Psoas muscle (tissue), 7 donors: ENCODE measurements at regions not wholly inside any gene's neighbourhood (a gene's known extent, or its start where the extent isn't known, plus 50 kb on each side); places are given as distances from the start of the nearest gene placed in this dataset.
A peak's percentile ranks its signal among the peaks of the same experiment; 100 is the strongest.

Experiments used
- ATAC-seq, 4 donors: fragments of 200-7000 bp; cut with Tn5 transposase; one replicate each; pipeline ENCODE4 v1.9.1; 2020; ENCODE audit warnings: moderate library complexity in 3 of 4, mild to moderate bottlenecking in 2 of 4
- DNase-seq, 2 donors: peaks; one replicate each; pipeline ENCODE4 v3.0.0-alpha.2; 2020
- H3K27ac ChIP-seq: fragments of 200-600 bp; one replicate; pipeline ENCODE4 v1.8.0; 2022
- H3K27me3 ChIP-seq, 3 donors: fragments of 200-600 bp in 1 of 3; one replicate each; pipeline versions ENCODE4 v1.6.1 to v1.8.0; 2013 to 2022; ENCODE audit warnings: low read length in 2 of 3, mild to moderate bottlenecking in 2 of 3, moderate library complexity in 1 of 3; ENCODE audit not compliant: insufficient read depth in 3 of 3
- H3K36me3 ChIP-seq, 2 donors: fragments of 200-600 bp in 1 of 2; one replicate each; pipeline versions ENCODE4 v1.6.1 to v1.8.0; 2013 to 2022; ENCODE audit warnings: low read depth in 1 of 2, mild to moderate bottlenecking in 1 of 2, moderate library complexity in 1 of 2; ENCODE audit not compliant: insufficient read depth in 1 of 2
- H3K4me1 ChIP-seq: fragments of 200-600 bp; one replicate; pipeline ENCODE4 v1.8.0; 2022
- H3K4me3 ChIP-seq: fragments of 200-600 bp; one replicate; pipeline ENCODE4 v1.8.0; 2022; ENCODE audit warnings: mild to moderate bottlenecking
- H3K9me3 ChIP-seq: fragments of 200-600 bp; one replicate; pipeline ENCODE4 v1.8.0; 2022
- WGBS, 3 donors: extraction: QIAGEN DNeasy Blood & Tissue Kit; methylation state at CpG; one replicate each; pipeline versions ENCODE4 v1.1.6 to v1.1.7; 2013; 5-methylcytosine and 5-hydroxymethylcytosine counted together
- intact Hi-C, 2 donors: fragments of 100-400 bp; cut with DNase I; formaldehyde crosslinking; loops; one replicate each; pipeline versions ENCODE4 v1.11.0 to v1.14.2; 2022
- TF ChIP-seq, protein P1 (sequence below): fragments of 200-600 bp; IDR thresholded peaks from one replicate; pipeline ENCODE4 v1.8.0; 2022; ENCODE audit warnings: antibody characterized with exemption
- donor health status: healthy with polysubstance abuse.
- donor health status: DM: no; HTN: no; CAD: no; lungs with moderate emphysema.
- donor health status: Bipolar disorder and iron deficiency.
- donor health status: healthy.
- donor health status: DM: yes; HTN: yes; CAD: no.
- donor health status: DM: no; HTN: no; CAD: no.
- donor health status: DM: yes; HTN: yes; CAD: no.

DNA sequence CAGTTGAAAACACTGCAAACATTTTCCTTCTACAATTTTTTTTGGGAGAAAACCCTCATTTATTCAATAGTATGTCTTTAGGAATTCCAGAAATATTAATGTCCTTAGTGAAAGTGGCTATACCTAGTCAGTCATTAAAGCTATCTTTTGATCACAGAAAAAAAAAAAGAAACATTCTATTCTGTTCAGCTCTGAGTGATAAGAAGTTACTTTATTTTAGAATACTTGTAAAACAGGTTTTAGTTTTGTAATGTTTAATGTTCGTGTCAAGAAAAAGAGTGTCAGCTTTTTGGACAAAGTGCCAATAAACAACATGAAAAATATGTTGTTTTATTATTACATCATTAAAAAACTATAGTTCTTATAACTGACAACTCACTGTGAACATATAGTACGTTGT lies 240.4 kb downstream of the OGFRL1 start:
- Histone ChIP-seq H3K9me3 (no peaks in the 10 kb centered on the region), H3K4me3 (no peak overlapping the region), H3K27ac (no peak overlapping the region), H3K27me3 (no peaks in the 10 kb centered on the region), H3K4me1 (no peaks in the 10 kb centered on the region), H3K36me3 (no peaks in the 10 kb centered on the region)
- TF ChIP-seq, protein P1, sequence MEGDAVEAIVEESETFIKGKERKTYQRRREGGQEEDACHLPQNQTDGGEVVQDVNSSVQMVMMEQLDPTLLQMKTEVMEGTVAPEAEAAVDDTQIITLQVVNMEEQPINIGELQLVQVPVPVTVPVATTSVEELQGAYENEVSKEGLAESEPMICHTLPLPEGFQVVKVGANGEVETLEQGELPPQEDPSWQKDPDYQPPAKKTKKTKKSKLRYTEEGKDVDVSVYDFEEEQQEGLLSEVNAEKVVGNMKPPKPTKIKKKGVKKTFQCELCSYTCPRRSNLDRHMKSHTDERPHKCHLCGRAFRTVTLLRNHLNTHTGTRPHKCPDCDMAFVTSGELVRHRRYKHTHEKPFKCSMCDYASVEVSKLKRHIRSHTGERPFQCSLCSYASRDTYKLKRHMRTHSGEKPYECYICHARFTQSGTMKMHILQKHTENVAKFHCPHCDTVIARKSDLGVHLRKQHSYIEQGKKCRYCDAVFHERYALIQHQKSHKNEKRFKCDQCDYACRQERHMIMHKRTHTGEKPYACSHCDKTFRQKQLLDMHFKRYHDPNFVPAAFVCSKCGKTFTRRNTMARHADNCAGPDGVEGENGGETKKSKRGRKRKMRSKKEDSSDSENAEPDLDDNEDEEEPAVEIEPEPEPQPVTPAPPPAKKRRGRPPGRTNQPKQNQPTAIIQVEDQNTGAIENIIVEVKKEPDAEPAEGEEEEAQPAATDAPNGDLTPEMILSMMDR: no peak
- ATAC-seq (no peak), DNase-seq (no peak)
- 86 to 89% (median 86%) methylated on average over 2 of the region's 2 CpGs for WGBS, 3 donors
- intact Hi-C loops: no loop called here

- 89 to 94% (median 89%) methylated on average over 2 of the region's 2 CpGs for WGBS, 3 donors
- intact Hi-C loops: loop anchor here (5.0 to 10.0 kb wide), 2 partner anchors 555 to 558 kb away; no protein-coding TSS in a partner anchor
- TF ChIP-seq, protein P1: no peak
- H3K4me1 ChIP-seq: no peaks in the 10 kb centered on the region
- H3K9me3 ChIP-seq: no peaks in the 10 kb centered on the region
- no peaks in the 10 kb centered on the region for H3K36me3 ChIP-seq
- H3K27me3 ChIP-seq: no peaks in the 10 kb centered on the region
- ATAC-seq (no peak), DNase-seq (no peak)
- H3K27ac ChIP-seq: no peak overlapping the region
- H3K4me3 ChIP-seq: no peak overlapping the region
These were observed 241.2 kb downstream of the OGFRL1 start for GRCh38 chr6:71529769-71530168.

DNA sequence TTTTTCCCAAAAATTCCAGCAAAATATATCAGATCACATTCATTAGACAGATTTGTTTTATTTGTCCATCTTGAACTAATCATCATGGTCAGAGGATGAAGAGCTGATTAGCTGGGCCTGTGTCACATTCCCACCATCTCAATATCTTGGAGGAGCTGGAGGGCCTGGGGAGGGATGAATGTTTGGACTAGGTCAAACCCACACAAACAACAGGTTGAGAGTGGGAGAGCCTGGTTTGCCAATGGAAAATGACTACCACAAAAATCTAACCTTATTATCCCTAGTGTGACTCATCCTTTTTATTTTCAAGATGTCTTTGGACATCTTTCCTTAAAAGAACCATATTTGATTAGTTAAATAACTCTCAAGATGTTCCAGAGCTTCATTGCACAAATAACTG lies 242.4 kb downstream of the OGFRL1 start:
- Histone ChIP-seq H3K27ac (no peak overlapping the region), H3K27me3 (no peaks in the 10 kb centered on the region), H3K4me1 (no peaks in the 10 kb centered on the region), H3K4me3 (no peak overlapping the region), H3K9me3 (no peaks in the 10 kb centered on the region), H3K36me3 (no peaks in the 10 kb centered on the region)
- DNase-seq: no peak
- ATAC-seq: no peak
- intact Hi-C loops: loop anchor here (5.0 to 10.0 kb wide), 2 partner anchors 554 to 556 kb away; no protein-coding TSS in a partner anchor
- TF ChIP-seq, protein P1: no peak

DNA sequence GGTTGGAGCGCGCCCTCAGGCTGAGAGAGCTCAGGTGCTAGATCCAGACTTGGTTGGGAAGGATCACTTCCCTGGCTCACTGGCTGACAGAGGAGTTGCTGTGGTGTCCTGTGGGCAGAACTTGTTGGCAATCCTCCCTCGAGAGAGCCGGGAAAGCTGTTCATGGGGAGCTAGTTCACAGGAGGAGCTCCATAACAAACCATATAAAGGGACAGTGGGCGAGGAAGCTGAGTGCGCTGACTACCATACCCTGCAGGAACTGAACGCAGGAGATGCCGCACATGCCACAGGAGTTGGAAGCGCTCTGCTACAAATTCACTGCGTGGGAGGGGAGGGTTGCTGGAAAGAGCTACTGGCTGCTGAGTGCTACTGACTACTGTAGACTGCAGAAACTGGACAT lies 243.2 kb downstream of the OGFRL1 start:
- H3K9me3 ChIP-seq: no peaks in the 10 kb centered on the region
- no peak overlapping the region for H3K27ac ChIP-seq
- ATAC-seq: no peak
- no peaks in the 10 kb centered on the region for H3K4me1 ChIP-seq
- H3K4me3 ChIP-seq: no peak overlapping the region
- TF ChIP-seq, protein P1: no peak
- H3K27me3 ChIP-seq: no peaks in the 10 kb centered on the region
- H3K36me3 ChIP-seq: no peaks in the 10 kb centered on the region
- DNase-seq: peak in 1 of 2 donors; percentile 36
- WGBS, 3 donors: 85 to 90% (median 89%) methylated on average over 10 of the region's 10 CpGs
- intact Hi-C loops: loop anchor here (5.0 to 10.0 kb wide), 2 partner anchors 553 to 555 kb away; no protein-coding TSS in a partner anchor

- WGBS, 3 donors: 58 to 76% (median 65%) methylated on average over 2 of the region's 2 CpGs
- no peaks in the 10 kb centered on the region for H3K9me3 ChIP-seq
- H3K4me3 ChIP-seq: no peak overlapping the region
- H3K4me1 ChIP-seq: no peaks in the 10 kb centered on the region
- H3K27me3 ChIP-seq: no peaks in the 10 kb centered on the region
- TF ChIP-seq, protein P1: peak; percentile 67
- no peak for ATAC-seq
- no peak for DNase-seq
- intact Hi-C loops: loop anchor here (5.0 to 10.0 kb wide), 2 partner anchors 551 to 553 kb away; no protein-coding TSS in a partner anchor
- H3K27ac ChIP-seq: no peak overlapping the region
- H3K36me3 ChIP-seq: no peaks in the 10 kb centered on the region
These were observed 245.3 kb downstream of the OGFRL1 start for GRCh38 chr6:71533939-71534379.
